Caco-2 (cell line): ENCODE measurements at regions not wholly inside any gene's neighbourhood (a gene's known extent, or its start where the extent isn't known, plus 50 kb on each side); places are given as distances from the start of the nearest gene placed in this dataset.
A peak's percentile ranks its signal among the peaks of the same experiment; 100 is the strongest.

Experiments used
- BruUV-seq: library from RNA; stranded (reverse); fragments of 400-500 nt; replicated peaks from 2 replicates; lab custom pipeline; 2021; lab: Mats Ljungman, UMichigan
- CTCF ChIA-PET: fragments of 300-600 bp; sonication (Branson Sonifier 250); formaldehyde crosslinking; loops from one replicate; lab custom pipeline; 2022; ENCODE audit warnings: antibody characterized with exemption; lab: Charles Lee
- POLR2A ChIA-PET: fragments of 300-600 bp; sonication (Branson Sonifier 250); formaldehyde crosslinking; loops from one replicate; lab custom pipeline; 2022; ENCODE audit warnings: antibody characterized with exemption; lab: Charles Lee
- DNase-seq, 2 experiments: peaks; one replicate each; pipeline versions ENCODE4 v3.0.0 to v3.0.0-alpha.2; 2020 to 2022
- H3K27me3 ChIP-seq: replicated peaks from 2 replicates; pipeline ENCODE4 v1.6.0; 2011; ENCODE audit warnings: low read length; ENCODE audit not compliant: control insufficient read depth, insufficient read depth
- H3K36me3 ChIP-seq: 2 replicates; pipeline ENCODE4 v1.5.1; 2011; ENCODE audit warnings: low read length; ENCODE audit not compliant: control insufficient read depth, insufficient read depth
- H3K4me1 ChIP-seq: fragments of 250-450 bp; sonication (Bioruptor Pico); 2 replicates; pipeline ENCODE4 v1.5.1; 2020; ENCODE audit warnings: mild to moderate bottlenecking
- H3K4me3 ChIP-seq: 2 replicates; pipeline ENCODE4 v1.5.1; 2011; ENCODE audit warnings: low read depth, mild to moderate bottlenecking, control low read depth, low read length
- H3K9me3 ChIP-seq: fragments of 250-450 bp; sonication (Bioruptor Pico); 2 replicates; pipeline ENCODE4 v1.5.1; 2020; ENCODE audit warnings: mild to moderate bottlenecking, moderate library complexity
- H3K27ac Mint-ChIP-seq: one replicate; pipeline ENCODE4 v1.8.0; 2022; ENCODE audit warnings: mixed read lengths; ENCODE audit not compliant: unreplicated experiment
- H3K27me3 Mint-ChIP-seq: one replicate; pipeline ENCODE4 v1.8.0; 2022; ENCODE audit warnings: mixed read lengths; ENCODE audit not compliant: insufficient read depth, unreplicated experiment
- H3K36me3 Mint-ChIP-seq: one replicate; pipeline ENCODE4 v1.8.0; 2022; ENCODE audit warnings: mild to moderate bottlenecking, mixed read lengths; ENCODE audit not compliant: insufficient read depth, unreplicated experiment
- H3K4me1 Mint-ChIP-seq: one replicate; pipeline ENCODE4 v1.8.0; 2022; ENCODE audit warnings: low read depth, mixed read lengths; ENCODE audit not compliant: unreplicated experiment
- H3K4me3 Mint-ChIP-seq: one replicate; pipeline ENCODE4 v1.8.0; 2022; ENCODE audit warnings: mild to moderate bottlenecking, moderate library complexity, mixed read lengths; ENCODE audit not compliant: unreplicated experiment
- H3K9me3 Mint-ChIP-seq: one replicate; pipeline ENCODE4 v1.8.0; 2022; ENCODE audit warnings: mixed read lengths; ENCODE audit not compliant: unreplicated experiment
- CTCF ChIP-seq, 2 experiments: fragments of 200-600 bp in 1 of 2; IDR thresholded peaks; 1 replicate in 1 of 2; 2 replicates in 1 of 2; pipeline versions ENCODE4 v1.5.1 to v1.8.0; 2011 to 2022; ENCODE audit warnings: antibody characterized with exemption in 1 of 2, control low read depth in 1 of 2, inconsistent platforms in 1 of 2, low read depth in 1 of 2, low read length in 1 of 2, mild to moderate bottlenecking in 1 of 2, moderate library complexity in 1 of 2; ENCODE audit not compliant: insufficient read depth in 1 of 2, severe bottlenecking in 1 of 2, unreplicated experiment in 1 of 2
- intact Hi-C: fragments of 100-400 bp; cut with micrococcal nuclease; formaldehyde crosslinking; loops from one replicate; pipeline ENCODE4 v1.10.0; 2022; ENCODE audit not compliant: unreplicated experiment

- Mint-ChIP-seq H3K27me3 (no peaks in the 10 kb centered on the region), H3K4me3 (no peak overlapping the region), H3K27ac (no peak overlapping the region), H3K9me3 (no peaks in the 10 kb centered on the region), H3K36me3 (no peaks in the 10 kb centered on the region), H3K4me1 (peaks cover 6% of the 10 kb centered on the region)
- POLR2A ChIA-PET, result no interaction called here
- CTCF ChIA-PET, result no interaction called here
- TF ChIP-seq CTCF (IDR thresholded peaks at IDR 0.05; ENCODE audit: insufficient read depth in 1 of 2, low read depth in 1 of 2, low read length in 1 of 2, severe bottlenecking in 1 of 2, unreplicated experiment in 1 of 2), result no peak
- no TSS peak for BruUV-seq
- Histone ChIP-seq H3K4me3 (no peak overlapping the region), H3K27me3 (no peaks in the 10 kb centered on the region), H3K36me3 (no peaks in the 10 kb centered on the region), H3K9me3 (no peaks in the 10 kb centered on the region), H3K4me1 (no peaks in the 10 kb centered on the region)
- peak in 1 of 2 experiments; percentile 25 for DNase-seq
- intact Hi-C loops, result no loop called here
These were observed 179.2 kb downstream of the MACROH2A1 start for GRCh38 chr5:135219868-135220267.

GRCh38 chr5:135218790-135219568, 180.1 kb downstream of the MACROH2A1 start:
- intact Hi-C loops, result no loop called here
- no peaks in the 10 kb centered on the region for H3K27me3 ChIP-seq
- DNase-seq, result no peak
- no peaks in the 10 kb centered on the region for H3K4me1 ChIP-seq
- Mint-ChIP-seq H3K27me3 (no peaks in the 10 kb centered on the region), H3K36me3 (no peaks in the 10 kb centered on the region), H3K4me1 (peaks cover 6% of the 10 kb centered on the region), H3K4me3 (no peak overlapping the region), H3K9me3 (no peaks in the 10 kb centered on the region), H3K27ac (no peak overlapping the region)
- no peaks in the 10 kb centered on the region for H3K36me3 ChIP-seq
- BruUV-seq, result no TSS peak
- ChIA-PET CTCF (no interaction called here), POLR2A (no interaction called here)
- no peak for TF ChIP-seq CTCF (IDR thresholded peaks at IDR 0.05; ENCODE audit: insufficient read depth in 1 of 2, low read depth in 1 of 2, low read length in 1 of 2, severe bottlenecking in 1 of 2, unreplicated experiment in 1 of 2)
- no peaks in the 10 kb centered on the region for H3K9me3 ChIP-seq
- H3K4me3 ChIP-seq, result no peak overlapping the region

GRCh38 chr5:135218486-135218755, 180.6 kb downstream of the MACROH2A1 start:
- Mint-ChIP-seq H3K36me3 (no peaks in the 10 kb centered on the region), H3K4me3 (no peak overlapping the region), H3K27ac (no peak overlapping the region), H3K9me3 (no peaks in the 10 kb centered on the region), H3K27me3 (no peaks in the 10 kb centered on the region), H3K4me1 (peaks cover 6% of the 10 kb centered on the region)
- H3K36me3 ChIP-seq, result no peaks in the 10 kb centered on the region
- no peaks in the 10 kb centered on the region for H3K9me3 ChIP-seq
- POLR2A ChIA-PET, result no interaction called here
- no peaks in the 10 kb centered on the region for H3K4me1 ChIP-seq
- no peak for TF ChIP-seq CTCF (IDR thresholded peaks at IDR 0.05; ENCODE audit: insufficient read depth in 1 of 2, low read depth in 1 of 2, low read length in 1 of 2, severe bottlenecking in 1 of 2, unreplicated experiment in 1 of 2)
- H3K4me3 ChIP-seq, result no peak overlapping the region
- no peaks in the 10 kb centered on the region for H3K27me3 ChIP-seq
- intact Hi-C loops, result no loop called here
- no peak for DNase-seq
- CTCF ChIA-PET, result no interaction called here
- no TSS peak for BruUV-seq
